H1 (cell line): ENCODE measurements at regions not wholly inside any gene's neighbourhood (a gene's known extent, or its start where the extent isn't known, plus 50 kb on each side); places are given as distances from the start of the nearest gene placed in this dataset.

ENCODE experiments used
- CTCF ChIA-PET: fragments of 300-600 bp; sonication (Branson Sonifier 250); formaldehyde crosslinking; loops from one replicate; lab custom pipeline; 2021; ENCODE audit not compliant: partially characterized antibody; lab: Charles Lee
- POLR2A ChIA-PET: fragments of 300-600 bp; sonication (Branson Sonifier 250); formaldehyde crosslinking; loops from one replicate; lab custom pipeline; 2021; ENCODE audit warnings: inconsistent platforms; ENCODE audit not compliant: partially characterized antibody; lab: Charles Lee
- DNase-seq, 2 experiments: peaks; one replicate each; pipeline versions ENCODE4 v3.0.0 to v3.0.0-alpha.2; 2010 to 2022; ENCODE audit warnings: low spot score in 2 of 2, low read depth in 1 of 2, mixed read lengths in 1 of 2
- FAIRE-seq: peaks from 2 replicates; lab custom pipeline; 2011; peaks lifted over from hg19 to GRCh38; lab: Jason Lieb, UNC
- H2AFZ ChIP-seq: 2 replicates; pipeline ENCODE4 v1.8.1; 2012; ENCODE audit warnings: low read length, inconsistent platforms
- H2AK5ac ChIP-seq: 2 replicates; pipeline ENCODE4 v1.6.1; 2013; ENCODE audit warnings: low read depth, low read length
- H2BK120ac ChIP-seq: replicated peaks from 2 replicates; pipeline ENCODE3; 2013; ENCODE audit warnings: low read depth, low read length, inconsistent platforms
- H2BK12ac ChIP-seq: 2 replicates; pipeline ENCODE4 v1.6.1; 2013; ENCODE audit warnings: low read depth, low read length
- H2BK15ac ChIP-seq: 2 replicates; pipeline ENCODE4 v1.6.1; 2013; ENCODE audit warnings: low read length
- H2BK20ac ChIP-seq: 2 replicates; pipeline ENCODE4 v1.6.1; 2013; ENCODE audit warnings: low read length
- H2BK5ac ChIP-seq: 2 replicates; pipeline ENCODE4 v1.6.1; 2013; ENCODE audit warnings: low read depth, low read length
- H3K14ac ChIP-seq: 2 replicates; pipeline ENCODE4 v1.6.1; 2013; ENCODE audit warnings: inconsistent platforms; ENCODE audit not compliant: insufficient read length
- H3K18ac ChIP-seq: 2 replicates; pipeline ENCODE4 v1.6.1; 2013; ENCODE audit warnings: low read length; ENCODE audit errors: extremely low read depth
- H3K23ac ChIP-seq: 2 replicates; pipeline ENCODE4 v1.6.1; 2013; ENCODE audit warnings: inconsistent platforms; ENCODE audit not compliant: insufficient read length
- H3K23me2 ChIP-seq: 2 replicates; pipeline ENCODE4 v1.6.1; 2013; ENCODE audit warnings: low read depth, low read length
- H3K27ac ChIP-seq: 2 replicates; pipeline ENCODE4 v1.6.1; 2011; ENCODE audit warnings: low read depth, low read length, inconsistent platforms
- H3K27me3 ChIP-seq, 4 experiments: replicated peaks in 1 of 4; 1 replicate in 1 of 4; 2 replicates in 3 of 4; pipeline versions ENCODE4 v1.6.1 to v1.8.1; 2011 to 2013; ENCODE audit warnings: low read length in 3 of 4, mild to moderate bottlenecking in 3 of 4, inconsistent platforms in 2 of 4, mixed read lengths in 2 of 4, moderate library complexity in 1 of 4; ENCODE audit not compliant: control insufficient read depth in 3 of 4, insufficient read depth in 3 of 4; ENCODE audit errors: extremely low read depth in 1 of 4
- H3K36me3 ChIP-seq, 4 experiments: 2 replicates each; pipeline versions ENCODE4 v1.6.1 to v1.8.1; 2011 to 2013; ENCODE audit warnings: mild to moderate bottlenecking in 4 of 4, low read length in 3 of 4, moderate library complexity in 2 of 4, control low read depth in 1 of 4, inconsistent platforms in 1 of 4; ENCODE audit not compliant: insufficient read depth in 4 of 4, control insufficient read depth in 2 of 4
- H3K4ac ChIP-seq: replicated peaks from 2 replicates; pipeline ENCODE3; 2013; ENCODE audit warnings: low read length, low read depth, mixed read lengths, inconsistent platforms; ENCODE audit not compliant: insufficient read length
- H3K4me1 ChIP-seq, 4 experiments: replicated peaks in 1 of 4; 1 replicate in 1 of 4; 2 replicates in 3 of 4; pipeline versions ENCODE4 v1.6.1 to v1.8.1; 2011 to 2013; ENCODE audit warnings: low read length in 3 of 4, inconsistent platforms in 2 of 4, mixed read lengths in 1 of 4; ENCODE audit not compliant: insufficient read depth in 4 of 4, control insufficient read depth in 3 of 4
- H3K4me2 ChIP-seq, 2 experiments: 2 replicates each; pipeline versions ENCODE4 v1.6.1 to v1.8.1; 2011 to 2013; ENCODE audit warnings: low read depth in 2 of 2, low read length in 2 of 2, control low read depth in 1 of 2, inconsistent platforms in 1 of 2, mild to moderate bottlenecking in 1 of 2; ENCODE audit not compliant: insufficient read depth in 1 of 2
- H3K4me3 ChIP-seq, 4 experiments: fragments of 200-600, 300-600 bp in 1 of 4; sonication (generic), shearing (Covaris generic), sonication (Bioruptor Twin) in 1 of 4; 2 replicates each; pipeline versions ENCODE4 v1.5.1 to v1.8.1; 2011 to 2016; ENCODE audit warnings: low read length in 4 of 4, low read depth in 3 of 4, control low read depth in 2 of 4, inconsistent platforms in 2 of 4, mild to moderate bottlenecking in 2 of 4, mixed read lengths in 1 of 4, moderate library complexity in 1 of 4; ENCODE audit not compliant: insufficient read depth in 2 of 4; ENCODE audit errors: extremely low read depth in 1 of 4
- H3K56ac ChIP-seq: replicated peaks from 2 replicates; pipeline ENCODE3; 2013; ENCODE audit warnings: low read depth, mild to moderate bottlenecking, mixed read lengths, low read length, inconsistent platforms; ENCODE audit not compliant: insufficient read length
- H3K79me1 ChIP-seq: 2 replicates; pipeline ENCODE4 v1.6.1; 2013; ENCODE audit warnings: low read depth, low read length, control low read depth
- H3K79me2 ChIP-seq, 2 experiments: 2 replicates each; pipeline versions ENCODE4 v1.6.1 to v1.8.1; 2012 to 2013; ENCODE audit warnings: low read length in 2 of 2, mild to moderate bottlenecking in 2 of 2, inconsistent platforms in 1 of 2; ENCODE audit not compliant: insufficient read depth in 2 of 2, control insufficient read depth in 1 of 2
- H3K9ac ChIP-seq, 4 experiments: replicated peaks in 1 of 4; 1 replicate in 1 of 4; 2 replicates in 3 of 4; pipeline versions ENCODE4 v1.6.1 to v1.8.1; 2011 to 2013; ENCODE audit warnings: low read depth in 3 of 4, low read length in 3 of 4, control low read depth in 2 of 4, mild to moderate bottlenecking in 2 of 4, moderate library complexity in 2 of 4, inconsistent platforms in 1 of 4; ENCODE audit errors: extremely low read depth in 1 of 4
- H3K9me3 ChIP-seq, 2 experiments: 2 replicates each; pipeline versions ENCODE4 v1.6.1 to v1.8.1; 2012 to 2013; ENCODE audit warnings: mild to moderate bottlenecking in 2 of 2, moderate library complexity in 2 of 2, control low read depth in 1 of 2, inconsistent platforms in 1 of 2, low read depth in 1 of 2, low read length in 1 of 2, mixed read lengths in 1 of 2; ENCODE audit not compliant: insufficient read depth in 2 of 2
- H4K20me1 ChIP-seq, 2 experiments: replicated peaks in 1 of 2; 2 replicates each; pipeline versions ENCODE3 to v1.8.1; 2011 to 2013; ENCODE audit warnings: inconsistent platforms in 2 of 2, low read length in 2 of 2, mild to moderate bottlenecking in 1 of 2; ENCODE audit not compliant: insufficient read depth in 2 of 2, control insufficient read depth in 1 of 2
- H4K5ac ChIP-seq: 2 replicates; pipeline ENCODE4 v1.6.1; 2013; ENCODE audit warnings: low read length, low read depth, mixed read lengths, inconsistent platforms; ENCODE audit not compliant: insufficient read length
- H4K8ac ChIP-seq: 2 replicates; pipeline ENCODE4 v1.8.0; 2013; ENCODE audit warnings: mild to moderate bottlenecking, moderate library complexity, low read length, inconsistent platforms; ENCODE audit not compliant: insufficient read depth; ENCODE audit errors: extremely low read depth
- H4K91ac ChIP-seq: replicated peaks from 2 replicates; pipeline ENCODE3; 2013; ENCODE audit warnings: low read length, mixed read lengths, inconsistent platforms; ENCODE audit not compliant: insufficient read length
- BRCA1 ChIP-seq: IDR thresholded peaks from 2 replicates; pipeline ENCODE4 v1.6.1; 2012; ENCODE audit warnings: low read depth, low read length, improper control_type of control experiment
- CEBPB ChIP-seq: IDR thresholded peaks from 2 replicates; pipeline ENCODE4 v1.6.1; 2012; ENCODE audit warnings: low read depth, low read length
- CTBP2 ChIP-seq: IDR thresholded peaks from 2 replicates; pipeline ENCODE4 v1.7.0; 2011; ENCODE audit warnings: borderline replicate concordance, mild to moderate bottlenecking, moderate library complexity, mixed read lengths, low read length; ENCODE audit not compliant: insufficient read depth, insufficient read length
- EP300 ChIP-seq, 2 experiments: IDR thresholded peaks; 1 replicate in 1 of 2; 2 replicates in 1 of 2; pipeline ENCODE4 v1.6.1; 2011 to 2012; ENCODE audit warnings: low read depth in 2 of 2, low read length in 2 of 2, mild to moderate bottlenecking in 2 of 2, borderline replicate concordance in 1 of 2, inconsistent platforms in 1 of 2, moderate library complexity in 1 of 2
- GTF2F1 ChIP-seq: IDR thresholded peaks from 2 replicates; pipeline ENCODE4 v1.6.1; 2012; ENCODE audit warnings: low read depth, low read length, improper control_type of control experiment, borderline replicate concordance
- JUN ChIP-seq: IDR thresholded peaks from 2 replicates; pipeline ENCODE4 v1.6.1; 2011; ENCODE audit warnings: low read depth, mild to moderate bottlenecking, improper control_type of control experiment, low read length
- MAX ChIP-seq: IDR thresholded peaks from 2 replicates; pipeline ENCODE4 v1.6.1; 2012; ENCODE audit warnings: inconsistent platforms
- RAD21 ChIP-seq, 2 experiments: IDR thresholded peaks in 1 of 2; conservative IDR thresholded peaks in 1 of 2; 2 replicates each; pipeline ENCODE4 v1.6.1; 2011; ENCODE audit warnings: low read depth in 2 of 2, low read length in 2 of 2, improper control_type of control experiment in 1 of 2, inconsistent platforms in 1 of 2, mild to moderate bottlenecking in 1 of 2, moderate library complexity in 1 of 2
- WGBS, 2 experiments: shearing (Covaris generic) in 1 of 2; methylation state at CpG; one replicate each; pipeline versions ENCODE4 v1.1.6 to v1.1.7; 2013 to 2015; ENCODE audit warnings: low lambda C conversion rate in 2 of 2, mixed read lengths in 2 of 2, inconsistent platforms in 1 of 2, low coverage in 1 of 2, missing lambda C conversion rate in 1 of 2; ENCODE audit not compliant: insufficient replicate concordance in 2 of 2, insufficient coverage in 1 of 2, insufficient read length in 1 of 2; ENCODE audit errors: extremely low coverage in 1 of 2, missing lambda C conversion rate in 1 of 2; 5-methylcytosine and 5-hydroxymethylcytosine counted together

- no peak for FAIRE-seq
- Histone ChIP-seq H3K27me3 (no peaks in the 10 kb centered on the region), H2AFZ (0 out of 2 replicates have a peak overlapping the region, but pooled peaks have one; percentile 5), H3K79me2 (no peaks in the 10 kb centered on the region), H3K4me2 (no peak overlapping the region), H3K4ac (no peak overlapping the region), H3K56ac (no peak overlapping the region), H4K5ac (no peak overlapping the region), H2BK5ac (no peak overlapping the region), H4K91ac (no peak overlapping the region), H4K8ac (no peak overlapping the region), H4K20me1 (no peaks in the 10 kb centered on the region), H3K27ac (no peak overlapping the region), H2BK15ac (no peak overlapping the region), H3K18ac (no peak overlapping the region), H3K4me1 (peaks cover 0 to 10% (median 5%) of the 10 kb centered on the region in 4 experiments; a peak in 6 of 7 replicates), H2BK20ac (no peak overlapping the region), H2BK120ac (no peak overlapping the region), H3K9me3 (no peaks in the 10 kb centered on the region), H3K36me3 (no peaks in the 10 kb centered on the region), H3K23ac (no peak overlapping the region), H3K23me2 (no peaks in the 10 kb centered on the region), H2AK5ac (no peak overlapping the region), H3K79me1 (no peaks in the 10 kb centered on the region), H3K9ac (no peak overlapping the region), H2BK12ac (no peak overlapping the region), H3K14ac (no peak overlapping the region), H3K4me3 (no peak overlapping the region)
- TF ChIP-seq CEBPB: no peak
- TF ChIP-seq JUN: no peak
- no peak for TF ChIP-seq GTF2F1
- TF ChIP-seq CTBP2: no peak
- no peak for TF ChIP-seq BRCA1
- TF ChIP-seq MAX: no peak
- TF ChIP-seq RAD21 (IDR thresholded peaks at IDR 0.05 in 1 of 2, conservative IDR thresholded peaks at IDR 0.05 in 1 of 2; ENCODE audit: low read depth in 2 of 2, low read length in 2 of 2): no peak
- TF ChIP-seq EP300 (IDR thresholded peaks at IDR 0.05; ENCODE audit: borderline replicate concordance in 1 of 2, low read depth in 2 of 2, low read length in 2 of 2): no peak
- DNase-seq: no peak
- WGBS, 2 experiments: 88% methylated on average over 9 of the region's 9 CpGs; no CpG with 5 or more reads in 1 of the 2 experiments
- ChIA-PET CTCF (no interaction called here), POLR2A (no interaction called here)
These were observed 349.8 kb downstream of the CDC5L start for GRCh38 chr6:44737341-44737740.
